WTC11 (cell line): ENCODE measurements at regions not wholly inside any gene's neighbourhood (a gene's known extent, or its start where the extent isn't known, plus 50 kb on each side); places are given as distances from the start of the nearest gene placed in this dataset.

ENCODE experiments used
- ATAC-seq: fragments of 200-7000 bp; cut with Tn5 transposase; 2 replicates; pipeline ENCODE4 v1.10.0; 2021; ENCODE audit warnings: mild to moderate bottlenecking, moderate library complexity
- CTCF ChIA-PET: fragments of 300-600 bp; sonication (Branson Sonifier 250); formaldehyde crosslinking; loops from one replicate; lab custom pipeline; 2021; ENCODE audit warnings: antibody characterized with exemption; lab: Charles Lee
- POLR2A ChIA-PET: fragments of 350-600 bp; sonication (Branson Sonifier 250); formaldehyde crosslinking; loops from one replicate; lab custom pipeline; 2021; ENCODE audit warnings: antibody characterized with exemption; lab: Charles Lee
- DNase-seq: peaks from one replicate; pipeline ENCODE4 v3.0.0; 2021; ENCODE audit warnings: low spot score
- H3K27ac Mint-ChIP-seq: 2 replicates; pipeline ENCODE4 v1.8.0; 2021; ENCODE audit warnings: mixed read lengths
- H3K27me3 Mint-ChIP-seq: 2 replicates; pipeline ENCODE4 v1.8.0; 2021; ENCODE audit warnings: low read depth, mild to moderate bottlenecking, moderate library complexity, mixed read lengths
- H3K36me3 Mint-ChIP-seq: 2 replicates; pipeline ENCODE4 v1.8.0; 2021; ENCODE audit warnings: mixed read lengths
- H3K4me1 Mint-ChIP-seq: 2 replicates; pipeline ENCODE4 v1.8.0; 2022; ENCODE audit warnings: mixed read lengths
- H3K4me3 Mint-ChIP-seq: 2 replicates; pipeline ENCODE4 v1.8.0; 2021; ENCODE audit warnings: mild to moderate bottlenecking, moderate library complexity, mixed read lengths
- H3K9me3 Mint-ChIP-seq: 2 replicates; pipeline ENCODE4 v1.8.0; 2021; ENCODE audit warnings: mixed read lengths
- ATF6 ChIP-seq: sonication (generic); formaldehyde crosslinking; IDR thresholded peaks from 2 replicates; pipeline ENCODE4 v1.8.1; 2023; ENCODE audit warnings: mild to moderate bottlenecking, missing genetic modification reagents
- CBFB ChIP-seq: sonication (generic); formaldehyde crosslinking; IDR thresholded peaks from 2 replicates; pipeline ENCODE4 v1.8.1; 2022; ENCODE audit warnings: mild to moderate bottlenecking, low read depth, missing genetic modification reagents
- CTCF ChIP-seq: fragments of 200-600 bp; IDR thresholded peaks from 2 replicates; pipeline ENCODE4 v1.8.0; 2022; ENCODE audit warnings: antibody characterized with exemption
- E2F4 ChIP-seq: sonication (generic); formaldehyde crosslinking; IDR thresholded peaks from 2 replicates; pipeline ENCODE4 v1.8.1; 2022; ENCODE audit warnings: low read depth, mild to moderate bottlenecking, moderate library complexity, missing genetic modification reagents, borderline replicate concordance
- E2F5 ChIP-seq: sonication (generic); formaldehyde crosslinking; IDR thresholded peaks from 2 replicates; pipeline ENCODE4 v1.8.1; 2022; ENCODE audit warnings: mild to moderate bottlenecking, moderate library complexity, missing genetic modification reagents
- ETV6 ChIP-seq: sonication (generic); formaldehyde crosslinking; IDR thresholded peaks from 2 replicates; pipeline ENCODE4 v1.8.1; 2022; ENCODE audit warnings: mild to moderate bottlenecking, missing genetic modification reagents
- FOXP1 ChIP-seq: sonication (generic); formaldehyde crosslinking; IDR thresholded peaks from 2 replicates; pipeline ENCODE4 v1.8.0; 2022; ENCODE audit warnings: missing genetic modification reagents, mild to moderate bottlenecking, moderate library complexity, borderline replicate concordance
- JAZF1 ChIP-seq: fragments of 250-450 bp; sonication (Bioruptor Pico); IDR thresholded peaks from 2 replicates; pipeline ENCODE4 v1.9.0; 2021; ENCODE audit warnings: moderate library complexity, mild to moderate bottlenecking, inconsistent platforms
- RELA ChIP-seq: sonication (generic); formaldehyde crosslinking; IDR thresholded peaks from 2 replicates; pipeline ENCODE4 v1.8.1; 2022; ENCODE audit warnings: missing genetic modification reagents, mild to moderate bottlenecking, borderline replicate concordance
- RORB ChIP-seq: fragments of 250-450 bp; sonication (Bioruptor Pico); IDR thresholded peaks from 2 replicates; pipeline ENCODE4 v1.9.0; 2021; ENCODE audit warnings: mild to moderate bottlenecking
- SMAD3 ChIP-seq: sonication (generic); formaldehyde crosslinking; IDR thresholded peaks from 2 replicates; pipeline ENCODE4 v1.8.0; 2022; ENCODE audit warnings: missing genetic modification reagents, mild to moderate bottlenecking, borderline replicate concordance
- SOX15 ChIP-seq: fragments of 250-450 bp; sonication (Bioruptor Pico); IDR thresholded peaks from 2 replicates; pipeline ENCODE4 v1.9.0; 2021; ENCODE audit warnings: mild to moderate bottlenecking
- SP1 ChIP-seq: sonication (generic); formaldehyde crosslinking; conservative IDR thresholded peaks from 2 replicates; pipeline ENCODE4 v1.8.1; 2022; ENCODE audit warnings: missing genetic modification reagents
- ZNF281 ChIP-seq: sonication (generic); formaldehyde crosslinking; IDR thresholded peaks from 2 replicates; pipeline ENCODE4 v1.8.0; 2023; ENCODE audit warnings: mild to moderate bottlenecking, missing genetic modification reagents
- ZNF671 ChIP-seq: fragments of 250-450 bp; sonication (Bioruptor Pico); IDR thresholded peaks from 2 replicates; pipeline ENCODE4 v1.8.0; 2021; ENCODE audit warnings: mild to moderate bottlenecking
- TF ChIP-seq, protein P1 (sequence below): fragments of 250-450 bp; sonication (Bioruptor Pico); IDR thresholded peaks from 2 replicates; pipeline ENCODE4 v1.9.0; 2021; ENCODE audit warnings: moderate library complexity, mild to moderate bottlenecking, inconsistent platforms, borderline replicate concordance
- TF ChIP-seq, protein P2 (sequence below): sonication (generic); formaldehyde crosslinking; IDR thresholded peaks from 2 replicates; pipeline ENCODE4 v1.8.1; 2023; ENCODE audit warnings: mild to moderate bottlenecking, missing genetic modification reagents, moderate library complexity
- TF ChIP-seq, protein P3 (sequence below): fragments of 250-450 bp; sonication (Bioruptor Pico); IDR thresholded peaks from 2 replicates; pipeline ENCODE4 v1.9.0; 2021; ENCODE audit warnings: mild to moderate bottlenecking
- TF ChIP-seq, protein P4 (sequence below): sonication (generic); formaldehyde crosslinking; IDR thresholded peaks from 2 replicates; pipeline ENCODE4 v1.8.1; 2022; ENCODE audit warnings: mild to moderate bottlenecking, missing genetic modification reagents, moderate library complexity, borderline replicate concordance

- POLR2A ChIA-PET = no interaction called here
- no peak for ATAC-seq
- no peak for DNase-seq
- no peaks in the 10 kb centered on the region for H3K36me3 Mint-ChIP-seq
- H3K9me3 Mint-ChIP-seq = no peaks in the 10 kb centered on the region
- peaks cover 18% of the 10 kb centered on the region for H3K4me1 Mint-ChIP-seq
- H3K4me3 Mint-ChIP-seq = no peak overlapping the region
- TF ChIP-seq SOX15 (no peak), ZNF671 (no peak), SP1 (no peak), CTCF (no peak), ETV6 (CRISPR knock-in tag) (no peak), FOXP1 (CRISPR knock-in tag) (no peak), E2F5 (CRISPR knock-in tag) (no peak), CBFB (CRISPR knock-in tag) (no peak)
- TF ChIP-seq, protein P1, sequence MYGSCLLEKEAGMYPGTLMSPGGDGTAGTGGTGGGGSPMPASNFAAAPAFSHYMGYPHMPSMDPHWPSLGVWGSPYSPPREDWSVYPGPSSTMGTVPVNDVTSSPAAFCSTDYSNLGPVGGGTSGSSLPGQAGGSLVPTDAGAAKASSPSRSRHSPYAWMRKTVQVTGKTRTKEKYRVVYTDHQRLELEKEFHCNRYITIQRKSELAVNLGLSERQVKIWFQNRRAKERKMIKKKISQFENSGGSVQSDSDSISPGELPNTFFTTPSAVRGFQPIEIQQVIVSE (CRISPR knock-in tag) = no peak
- CTCF ChIA-PET = no interaction called here
- H3K27me3 Mint-ChIP-seq = no peaks in the 10 kb centered on the region
- no peak overlapping the region; the same call in 1 of the 2 replicates for H3K27ac Mint-ChIP-seq
These were observed 96.2 kb downstream of the BBS10 start for GRCh38 chr12:76252031-76252430.

DNA sequence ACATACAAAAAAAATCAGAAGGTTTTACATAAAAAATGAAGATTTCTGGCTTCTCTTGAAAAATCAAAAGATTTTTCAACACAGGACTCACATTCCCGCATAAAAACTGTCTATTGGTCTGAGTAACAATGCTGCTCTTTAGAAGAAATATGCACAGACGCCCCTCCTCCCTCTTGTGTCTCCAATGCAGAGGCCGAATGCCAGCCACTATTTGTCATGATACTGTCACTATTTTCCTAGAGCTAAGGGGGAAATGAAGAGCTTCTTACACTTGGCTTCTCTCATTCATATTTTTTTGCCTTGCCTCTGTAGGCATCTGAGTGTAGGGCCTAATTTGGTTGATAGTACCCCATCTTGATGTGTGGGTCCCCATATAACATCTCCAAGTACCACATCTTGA, 98.0 kb downstream of the BBS10 start:
- POLR2A ChIA-PET = no interaction called here
- Mint-ChIP-seq H3K27me3 (no peaks in the 10 kb centered on the region), H3K4me3 (no peak overlapping the region), H3K36me3 (no peaks in the 10 kb centered on the region), H3K9me3 (no peaks in the 10 kb centered on the region), H3K4me1 (peaks cover 18% of the 10 kb centered on the region), H3K27ac (peak overlapping the region; percentile 17; the same call in 1 of the 2 replicates)
- ATAC-seq = no peak
- CTCF ChIA-PET = no interaction called here
- no peak for DNase-seq
- TF ChIP-seq JAZF1 (CRISPR knock-in tag) = no peak
- TF ChIP-seq ZNF281 = no peak
- no peak for TF ChIP-seq FOXP1 (CRISPR knock-in tag)
- no peak for TF ChIP-seq ATF6 (CRISPR knock-in tag)
- TF ChIP-seq SP1 = no peak
- no peak for TF ChIP-seq CBFB (CRISPR knock-in tag)
- no peak for TF ChIP-seq SMAD3 (CRISPR knock-in tag)
- TF ChIP-seq, protein P2, sequence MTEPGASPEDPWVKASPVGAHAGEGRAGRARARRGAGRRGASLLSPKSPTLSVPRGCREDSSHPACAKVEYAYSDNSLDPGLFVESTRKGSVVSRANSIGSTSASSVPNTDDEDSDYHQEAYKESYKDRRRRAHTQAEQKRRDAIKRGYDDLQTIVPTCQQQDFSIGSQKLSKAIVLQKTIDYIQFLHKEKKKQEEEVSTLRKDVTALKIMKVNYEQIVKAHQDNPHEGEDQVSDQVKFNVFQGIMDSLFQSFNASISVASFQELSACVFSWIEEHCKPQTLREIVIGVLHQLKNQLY (CRISPR knock-in tag) = no peak
- TF ChIP-seq, protein P3, sequence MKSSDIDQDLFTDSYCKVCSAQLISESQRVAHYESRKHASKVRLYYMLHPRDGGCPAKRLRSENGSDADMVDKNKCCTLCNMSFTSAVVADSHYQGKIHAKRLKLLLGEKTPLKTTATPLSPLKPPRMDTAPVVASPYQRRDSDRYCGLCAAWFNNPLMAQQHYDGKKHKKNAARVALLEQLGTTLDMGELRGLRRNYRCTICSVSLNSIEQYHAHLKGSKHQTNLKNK = no peak
- TF ChIP-seq, protein P4, sequence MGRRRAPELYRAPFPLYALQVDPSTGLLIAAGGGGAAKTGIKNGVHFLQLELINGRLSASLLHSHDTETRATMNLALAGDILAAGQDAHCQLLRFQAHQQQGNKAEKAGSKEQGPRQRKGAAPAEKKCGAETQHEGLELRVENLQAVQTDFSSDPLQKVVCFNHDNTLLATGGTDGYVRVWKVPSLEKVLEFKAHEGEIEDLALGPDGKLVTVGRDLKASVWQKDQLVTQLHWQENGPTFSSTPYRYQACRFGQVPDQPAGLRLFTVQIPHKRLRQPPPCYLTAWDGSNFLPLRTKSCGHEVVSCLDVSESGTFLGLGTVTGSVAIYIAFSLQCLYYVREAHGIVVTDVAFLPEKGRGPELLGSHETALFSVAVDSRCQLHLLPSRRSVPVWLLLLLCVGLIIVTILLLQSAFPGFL = no peak
- no peak for TF ChIP-seq E2F4 (CRISPR knock-in tag)
- no peak for TF ChIP-seq RELA (CRISPR knock-in tag)
- no peak for TF ChIP-seq RORB
